Esophagus muscularis mucosa (tissue), 4 donors: ENCODE measurements at regions not wholly inside any gene's neighbourhood (a gene's known extent, or its start where the extent isn't known, plus 50 kb on each side); places are given as distances from the start of the nearest gene placed in this dataset.
"Not testable (repeated sequence)": the region's sequence is repeated elsewhere in the genome, so short reads cannot be mapped to it uniquely, and the experiment has no call there.

Experiments used
- DNase-seq: peaks from one replicate; pipeline ENCODE4 v3.0.0-alpha.2; 2017; ENCODE audit errors: extremely low spot score
- H3K27ac ChIP-seq, 4 donors: fragments of 200-600 bp; sonication (generic); replicated peaks in 1 of 4; 1 replicate in 3 of 4; 2 replicates in 1 of 4; pipeline ENCODE4 v1.5.1; 2016 to 2019; ENCODE audit warnings: mild to moderate bottlenecking in 1 of 4
- H3K27me3 ChIP-seq, 4 donors: fragments of 200-600 bp; sonication (generic); one replicate each; pipeline versions ENCODE4 v1.5.1 to v1.6.0; 2016 to 2019
- H3K36me3 ChIP-seq, 4 donors: fragments of 200-600 bp; sonication (generic); one replicate each; pipeline ENCODE4 v1.5.1; 2016 to 2019
- H3K4me1 ChIP-seq, 4 donors: fragments of 200-600 bp; sonication (generic); one replicate each; pipeline ENCODE4 v1.5.1; 2016 to 2019
- H3K4me3 ChIP-seq, 4 donors: fragments of 200-600 bp; sonication (generic); 1 replicate in 2 of 4; 2 replicates in 2 of 4; pipeline ENCODE4 v1.5.1; 2016 to 2019; ENCODE audit warnings: mild to moderate bottlenecking in 4 of 4, moderate library complexity in 1 of 4
- H3K9me3 ChIP-seq, 4 donors: fragments of 200-600 bp; sonication (generic); 1 replicate in 3 of 4; 2 replicates in 1 of 4; pipeline ENCODE4 v1.5.1; 2016 to 2019
- CTCF ChIP-seq, 3 experiments: fragments of 200-600 bp in 2 of 3; fragments of 450-650 bp in 1 of 3; sonication (generic) in 2 of 3; IDR thresholded peaks; one replicate each; pipeline ENCODE4 v1.5.1; 2017 to 2019; ENCODE audit warnings: antibody characterized with exemption in 3 of 3, mild to moderate bottlenecking in 2 of 3, moderate library complexity in 1 of 3
- EP300 ChIP-seq: sonication (generic); formaldehyde crosslinking; IDR thresholded peaks from one replicate; pipeline ENCODE4 v1.6.1; 2017; ENCODE audit warnings: antibody characterized with exemption
- POLR2A ChIP-seq: fragments of 450-650 bp; IDR thresholded peaks from one replicate; pipeline ENCODE4 v1.6.1; 2017; ENCODE audit warnings: antibody characterized with exemption, moderate library complexity, mild to moderate bottlenecking, low read depth
- POLR2AphosphoS5 ChIP-seq, 2 donors: sonication (generic); formaldehyde crosslinking; IDR thresholded peaks; one replicate each; pipeline ENCODE4 v1.6.1; 2017; ENCODE audit warnings: antibody characterized with exemption in 2 of 2
- WGBS: methylation state at CpG from one replicate; pipeline ENCODE4 v1.1.5; 2018; 5-methylcytosine and 5-hydroxymethylcytosine counted together
- intact Hi-C: fragments of 100-400 bp; cut with DNase I; formaldehyde crosslinking; loops from one replicate; pipeline ENCODE4 v1.15.1; 2023

- intact Hi-C loops, result no loop called here
- no peak for TF ChIP-seq CTCF (IDR thresholded peaks at IDR 0.05)
- TF ChIP-seq POLR2AphosphoS5 (IDR thresholded peaks at IDR 0.05), result no peak
- TF ChIP-seq EP300, result no peak
- TF ChIP-seq POLR2A, result no peak
- Histone ChIP-seq H3K27me3 (no peaks in the 10 kb centered on the region), H3K27ac (no peak overlapping the region), H3K9me3 (peaks cover 0 to 5% (median 4%) of the 10 kb centered on the region in 4 donors), H3K36me3 (no peaks in the 10 kb centered on the region), H3K4me1 (no peaks in the 10 kb centered on the region), H3K4me3 (no peak overlapping the region)
- WGBS, result 52% methylated on average over 2 of the region's 2 CpGs
- DNase-seq, result peak; percentile 37
Observed at GRCh38 chr19:28359431-28360414, 853.2 kb downstream of the UQCRFS1 start.

GRCh38 chr19:28358633-28359032 lies 854.3 kb downstream of the UQCRFS1 start:
- peak; percentile 47 for DNase-seq
- intact Hi-C loops, result no loop called here
- WGBS, result 42% methylated on average over 2 of the region's 2 CpGs
- Histone ChIP-seq H3K4me3 (no peak overlapping the region), H3K4me1 (no peaks in the 10 kb centered on the region), H3K27me3 (no peaks in the 10 kb centered on the region), H3K36me3 (no peaks in the 10 kb centered on the region), H3K27ac (no peak overlapping the region), H3K9me3 (peaks cover 0 to 5% (median 4%) of the 10 kb centered on the region in 4 donors)
- no peak for TF ChIP-seq EP300
- no peak for TF ChIP-seq CTCF (IDR thresholded peaks at IDR 0.05)
- no peak for TF ChIP-seq POLR2A
- TF ChIP-seq POLR2AphosphoS5 (IDR thresholded peaks at IDR 0.05), result no peak

- Histone ChIP-seq H3K4me1 (no peaks in the 10 kb centered on the region), H3K4me3 (no peak overlapping the region), H3K9me3 (peaks cover 0 to 10% (median under 1%) of the 10 kb centered on the region in 4 donors), H3K27ac (no peak overlapping the region), H3K27me3 (no peaks in the 10 kb centered on the region), H3K36me3 (no peaks in the 10 kb centered on the region)
- DNase-seq, result peak; percentile 64
- WGBS, result 90% methylated on average over 3 of the region's 3 CpGs
- intact Hi-C loops, result no loop called here
- TF ChIP-seq CTCF (IDR thresholded peaks at IDR 0.05) (no peak), POLR2AphosphoS5 (IDR thresholded peaks at IDR 0.05) (no peak), EP300 (no peak), POLR2A (no peak)
Observed at GRCh38 chr19:28351761-28352160, 861.2 kb downstream of the UQCRFS1 start.

GRCh38 chr19:28351321-28351720 lies 861.6 kb downstream of the UQCRFS1 start:
- H3K27me3 ChIP-seq, H3K4me3 ChIP-seq, H3K36me3 ChIP-seq, H3K4me1 ChIP-seq, H3K9me3 ChIP-seq, intact Hi-C loops, H3K27ac ChIP-seq: not testable (repeated sequence)
- 92% methylated on average over 6 of the region's 6 CpGs for WGBS
- DNase-seq, result peak; percentile 26

- intact Hi-C loops, result no loop called here
- DNase-seq, result peak; percentile 53
- Histone ChIP-seq H3K4me1 (no peaks in the 10 kb centered on the region), H3K27me3 (no peaks in the 10 kb centered on the region), H3K27ac (no peak overlapping the region), H3K36me3 (no peaks in the 10 kb centered on the region), H3K9me3 (peaks cover 0 to 8% (median 0%) of the 10 kb centered on the region in 4 donors), H3K4me3 (no peak overlapping the region)
- 74% methylated on average over 5 of the region's 5 CpGs for WGBS
- TF ChIP-seq POLR2AphosphoS5 (IDR thresholded peaks at IDR 0.05), result no peak
- no peak for TF ChIP-seq CTCF (IDR thresholded peaks at IDR 0.05)
- TF ChIP-seq EP300, result no peak
- no peak for TF ChIP-seq POLR2A
Observed at GRCh38 chr19:28350673-28351072, 862.3 kb downstream of the UQCRFS1 start.
